ENCODE measurements at regions not wholly inside any gene's neighbourhood (a gene's known extent, or its start where the extent isn't known, plus 50 kb on each side); places are given as distances from the start of the nearest gene placed in this dataset.

- TF ChIP-seq, protein P1, sequence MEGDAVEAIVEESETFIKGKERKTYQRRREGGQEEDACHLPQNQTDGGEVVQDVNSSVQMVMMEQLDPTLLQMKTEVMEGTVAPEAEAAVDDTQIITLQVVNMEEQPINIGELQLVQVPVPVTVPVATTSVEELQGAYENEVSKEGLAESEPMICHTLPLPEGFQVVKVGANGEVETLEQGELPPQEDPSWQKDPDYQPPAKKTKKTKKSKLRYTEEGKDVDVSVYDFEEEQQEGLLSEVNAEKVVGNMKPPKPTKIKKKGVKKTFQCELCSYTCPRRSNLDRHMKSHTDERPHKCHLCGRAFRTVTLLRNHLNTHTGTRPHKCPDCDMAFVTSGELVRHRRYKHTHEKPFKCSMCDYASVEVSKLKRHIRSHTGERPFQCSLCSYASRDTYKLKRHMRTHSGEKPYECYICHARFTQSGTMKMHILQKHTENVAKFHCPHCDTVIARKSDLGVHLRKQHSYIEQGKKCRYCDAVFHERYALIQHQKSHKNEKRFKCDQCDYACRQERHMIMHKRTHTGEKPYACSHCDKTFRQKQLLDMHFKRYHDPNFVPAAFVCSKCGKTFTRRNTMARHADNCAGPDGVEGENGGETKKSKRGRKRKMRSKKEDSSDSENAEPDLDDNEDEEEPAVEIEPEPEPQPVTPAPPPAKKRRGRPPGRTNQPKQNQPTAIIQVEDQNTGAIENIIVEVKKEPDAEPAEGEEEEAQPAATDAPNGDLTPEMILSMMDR (IDR thresholded peaks at IDR 0.05; ENCODE audit: low read depth, low read length, missing input control): no peak
- TF ChIP-seq REST (IDR thresholded peaks at IDR 0.05) (no peak), GABPA (IDR thresholded peaks at IDR 0.05 in 1 of 2, conservative IDR thresholded peaks at IDR 0.05 in 1 of 2) (no peak), TAF1 (conservative IDR thresholded peaks at IDR 0.05) (no peak)
- TF ChIP-seq, protein P2, sequence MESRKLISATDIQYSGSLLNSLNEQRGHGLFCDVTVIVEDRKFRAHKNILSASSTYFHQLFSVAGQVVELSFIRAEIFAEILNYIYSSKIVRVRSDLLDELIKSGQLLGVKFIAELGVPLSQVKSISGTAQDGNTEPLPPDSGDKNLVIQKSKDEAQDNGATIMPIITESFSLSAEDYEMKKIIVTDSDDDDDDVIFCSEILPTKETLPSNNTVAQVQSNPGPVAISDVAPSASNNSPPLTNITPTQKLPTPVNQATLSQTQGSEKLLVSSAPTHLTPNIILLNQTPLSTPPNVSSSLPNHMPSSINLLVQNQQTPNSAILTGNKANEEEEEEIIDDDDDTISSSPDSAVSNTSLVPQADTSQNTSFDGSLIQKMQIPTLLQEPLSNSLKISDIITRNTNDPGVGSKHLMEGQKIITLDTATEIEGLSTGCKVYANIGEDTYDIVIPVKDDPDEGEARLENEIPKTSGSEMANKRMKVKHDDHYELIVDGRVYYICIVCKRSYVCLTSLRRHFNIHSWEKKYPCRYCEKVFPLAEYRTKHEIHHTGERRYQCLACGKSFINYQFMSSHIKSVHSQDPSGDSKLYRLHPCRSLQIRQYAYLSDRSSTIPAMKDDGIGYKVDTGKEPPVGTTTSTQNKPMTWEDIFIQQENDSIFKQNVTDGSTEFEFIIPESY (IDR thresholded peaks at IDR 0.05): no peak
These were observed 354.1 kb upstream of the ATP5MC3 start for GRCh38 chr2:175535631-175536030.
